T-helper 22 cell (primary cell): ENCODE measurements at regions not wholly inside any gene's neighbourhood (a gene's known extent, or its start where the extent isn't known, plus 50 kb on each side); places are given as distances from the start of the nearest gene placed in this dataset.
"Not testable (repeated sequence)": the region's sequence is repeated elsewhere in the genome, so short reads cannot be mapped to it uniquely, and the experiment has no call there.

Experiments
- DNase-seq: peaks from one replicate; pipeline ENCODE4 v3.0.0-alpha.2; 2020; ENCODE audit warnings: low read depth

DNA sequence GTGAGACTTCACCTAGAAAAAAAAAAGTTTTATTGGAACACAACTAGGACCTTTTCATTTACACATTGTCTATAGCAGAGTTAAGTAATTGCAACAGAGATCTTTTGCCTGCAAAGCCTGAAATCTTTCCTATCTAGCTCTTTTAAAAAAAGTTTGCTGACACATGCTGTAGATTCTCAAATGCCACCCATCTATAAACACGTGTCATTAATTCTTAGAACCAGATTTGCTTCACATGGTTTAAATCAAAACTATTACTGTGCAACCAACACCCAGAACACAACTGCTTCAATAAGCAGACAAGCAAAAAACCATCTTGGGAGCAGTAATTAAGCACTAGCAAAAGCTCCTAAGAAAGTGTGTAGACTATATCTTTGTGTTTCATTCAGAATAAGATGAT, 55.0 kb downstream of the OXSM start:
- no peak for DNase-seq

DNA sequence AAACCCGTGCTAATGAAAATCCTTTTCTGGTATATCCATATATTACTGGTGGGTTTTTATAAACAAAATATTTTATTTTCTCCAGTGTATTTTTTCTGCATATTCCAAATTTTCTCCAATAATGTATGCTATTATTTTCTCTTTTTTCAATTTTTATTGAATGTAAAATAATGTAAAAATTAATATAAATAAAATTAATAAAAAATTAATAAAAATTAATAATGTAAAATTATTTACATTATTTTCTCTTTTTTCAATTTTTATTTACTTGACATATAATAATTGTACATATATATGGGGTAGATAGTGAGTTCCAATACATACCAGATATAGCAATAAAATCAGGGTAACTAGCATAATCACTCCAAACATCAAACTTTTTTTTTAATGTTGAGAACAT, 56.4 kb downstream of the OXSM start:
- no peak for DNase-seq

- DNase-seq: no peak
Observed at GRCh38 chr3:25849091-25849490, 59.2 kb downstream of the OXSM start.

DNA sequence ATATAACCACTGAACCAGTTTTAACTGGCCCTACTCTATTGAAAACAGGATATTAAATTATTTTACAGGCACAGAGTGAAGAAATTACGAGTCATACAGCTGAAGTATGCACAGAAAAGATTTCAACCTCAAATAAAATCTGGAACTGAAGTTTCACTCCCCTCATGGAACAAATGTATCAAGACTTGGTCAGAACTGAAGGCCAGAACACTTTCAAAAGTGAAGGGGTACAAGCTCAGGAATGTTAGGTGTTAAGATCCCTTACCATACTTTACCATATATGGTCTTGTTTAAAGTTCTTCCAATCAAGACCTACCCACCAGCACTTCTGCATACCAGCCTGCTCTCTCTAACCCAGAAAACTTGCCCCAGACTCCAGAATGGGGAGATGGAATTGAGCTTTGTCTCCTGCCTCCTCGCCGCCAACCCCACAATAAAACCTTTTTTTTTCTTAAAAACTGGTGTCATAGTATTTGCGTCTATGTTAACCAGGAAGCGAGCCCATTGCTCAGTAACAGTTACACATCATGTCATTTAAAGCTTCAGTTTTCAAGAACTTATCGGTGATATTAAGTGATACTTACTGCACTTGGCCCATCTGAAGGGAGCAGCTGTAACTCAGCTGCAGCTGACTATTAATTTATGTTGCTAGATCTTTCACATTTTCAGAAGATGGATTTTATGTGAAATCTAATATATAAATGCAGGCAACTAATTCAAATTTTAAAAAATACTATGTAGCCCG, 59.9 kb downstream of the OXSM start:
- no peak for DNase-seq

DNA sequence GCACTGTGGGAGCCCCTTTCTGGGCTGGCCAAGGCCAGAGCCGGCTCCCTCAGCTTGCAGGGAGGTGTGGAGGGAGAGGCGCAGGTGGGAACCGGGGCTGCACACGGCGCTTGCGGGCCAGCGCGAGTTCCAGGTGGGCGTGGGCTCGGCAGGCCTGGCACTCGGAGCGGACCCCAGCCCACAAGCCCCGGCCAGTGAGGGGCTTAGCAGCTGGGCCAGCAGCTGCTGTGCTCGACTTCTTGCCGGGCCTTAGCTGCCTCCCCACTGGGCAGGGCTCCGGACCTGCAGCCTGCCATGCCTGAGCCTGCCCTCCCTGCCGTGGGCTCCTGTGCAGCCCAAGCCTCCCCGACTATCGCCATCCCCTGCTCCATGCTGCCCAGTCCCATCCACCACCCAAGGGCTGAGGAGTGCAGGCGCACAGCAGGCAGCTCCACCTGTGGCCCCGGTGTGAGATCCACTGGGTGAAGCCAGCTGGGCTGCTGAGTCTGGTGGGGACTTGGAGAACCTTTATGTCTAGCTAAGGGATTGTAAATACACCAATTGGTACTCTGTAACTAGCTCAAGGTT, 61.9 kb downstream of the OXSM start:
- DNase-seq: not testable (repeated sequence)

- DNase-seq: no peak
Observed at GRCh38 chr3:25854214-25854613, 64.3 kb downstream of the OXSM start.

DNA sequence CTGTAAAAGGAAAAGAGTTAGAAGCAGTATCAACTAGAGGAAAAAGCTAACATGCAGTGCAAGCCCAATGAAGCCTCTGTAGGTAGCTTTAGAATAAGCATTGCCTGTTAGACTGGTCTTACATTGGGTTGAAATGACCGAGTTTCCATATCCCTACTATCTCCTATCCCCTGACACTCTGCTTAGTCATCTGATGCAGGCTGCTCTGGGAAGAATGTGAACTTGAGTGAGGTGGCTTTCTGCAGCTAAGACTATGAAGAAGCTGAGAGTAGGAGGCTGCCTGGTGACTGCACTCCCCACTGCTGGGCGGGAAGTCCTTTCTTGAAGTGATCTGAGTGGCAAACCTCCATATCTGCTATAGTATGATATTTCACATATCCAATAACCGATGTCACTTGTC, 64.7 kb downstream of the OXSM start:
- no peak for DNase-seq

DNA sequence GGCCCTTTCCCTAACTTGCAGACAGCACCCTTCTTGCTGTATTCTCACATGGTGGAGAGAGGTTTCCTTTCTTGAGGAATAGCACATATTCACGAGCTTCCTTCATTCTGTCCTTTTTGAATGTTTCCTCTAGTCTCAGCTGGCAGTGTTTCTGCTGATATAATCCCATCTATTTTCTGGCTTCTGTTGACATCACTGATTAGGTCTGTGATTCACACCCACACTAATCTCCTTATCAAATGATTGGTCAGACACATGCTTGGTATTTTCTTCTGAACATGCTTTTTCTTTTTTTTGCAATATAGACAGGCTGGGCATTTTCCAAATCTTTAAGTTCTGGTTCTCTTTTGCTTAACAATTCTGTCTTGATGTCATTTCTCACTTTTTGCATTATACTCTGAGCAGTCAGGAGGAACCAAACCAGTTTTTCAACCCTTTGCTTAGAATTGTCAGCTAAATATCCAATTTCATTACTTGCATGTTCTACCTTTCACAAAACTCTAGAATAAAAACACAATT, 65.4 kb downstream of the OXSM start:
- no peak for DNase-seq

GRCh38 chr3:25856902-25857518, 67.1 kb downstream of the OXSM start:
- DNase-seq: no peak

- no peak for DNase-seq
Observed at GRCh38 chr3:25861566-25861965, 71.7 kb downstream of the OXSM start.

- no peak for DNase-seq
Observed at GRCh38 chr3:25863011-25863415, 73.1 kb downstream of the OXSM start.

DNA sequence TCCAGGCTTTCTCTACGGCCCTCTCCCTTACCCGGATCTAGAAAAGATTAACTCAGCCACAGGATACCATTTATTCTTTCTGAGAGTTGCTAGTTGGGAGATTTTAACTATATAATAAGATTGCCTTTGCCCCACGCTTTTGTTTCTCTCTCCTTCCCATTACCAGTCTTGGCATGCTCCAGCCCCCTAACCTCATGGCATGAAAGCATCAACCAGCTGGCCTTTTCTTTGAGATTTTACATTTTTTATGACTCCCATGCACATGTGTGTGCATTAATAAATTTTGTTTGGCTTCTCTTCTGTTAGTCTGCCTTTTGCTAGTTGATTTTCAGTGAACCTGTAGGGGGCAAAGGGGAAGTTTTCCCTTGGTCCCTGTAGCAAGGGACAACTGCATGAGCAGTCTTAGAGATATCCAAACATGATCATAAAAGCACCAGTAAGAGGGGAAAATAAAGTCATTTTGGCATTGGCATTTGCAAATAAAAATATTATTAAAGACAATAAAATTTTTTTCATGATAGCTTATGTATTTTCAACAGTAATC, 73.6 kb downstream of the OXSM start:
- no peak for DNase-seq

- DNase-seq: no peak
Observed at GRCh38 chr3:25870452-25870851, 80.6 kb downstream of the OXSM start.

GRCh38 chr3:25872200-25872877, 82.4 kb downstream of the OXSM start:
- no peak for DNase-seq

DNA sequence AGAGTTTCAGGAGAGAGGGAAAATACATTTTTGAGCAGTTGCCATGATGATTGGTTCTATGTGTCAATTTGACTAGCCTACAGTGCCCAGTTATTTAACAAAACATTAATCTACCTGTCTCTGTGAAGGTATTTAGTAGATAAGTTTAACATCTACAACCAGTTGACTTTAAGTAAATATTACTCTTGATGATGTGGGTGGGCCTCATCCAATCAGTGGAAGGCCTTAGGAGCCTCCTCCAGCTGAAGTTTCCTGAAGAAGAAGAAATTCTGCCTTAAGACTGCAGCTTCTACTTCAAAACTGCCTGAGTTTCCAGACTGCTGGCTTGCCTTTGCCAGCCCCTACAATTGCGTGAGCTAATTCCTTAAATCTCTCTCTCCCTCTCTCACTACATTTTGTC, 93.6 kb downstream of the OXSM start:
- no peak for DNase-seq

GRCh38 chr3:25884981-25885380, 95.1 kb downstream of the OXSM start:
- DNase-seq: no peak

DNA sequence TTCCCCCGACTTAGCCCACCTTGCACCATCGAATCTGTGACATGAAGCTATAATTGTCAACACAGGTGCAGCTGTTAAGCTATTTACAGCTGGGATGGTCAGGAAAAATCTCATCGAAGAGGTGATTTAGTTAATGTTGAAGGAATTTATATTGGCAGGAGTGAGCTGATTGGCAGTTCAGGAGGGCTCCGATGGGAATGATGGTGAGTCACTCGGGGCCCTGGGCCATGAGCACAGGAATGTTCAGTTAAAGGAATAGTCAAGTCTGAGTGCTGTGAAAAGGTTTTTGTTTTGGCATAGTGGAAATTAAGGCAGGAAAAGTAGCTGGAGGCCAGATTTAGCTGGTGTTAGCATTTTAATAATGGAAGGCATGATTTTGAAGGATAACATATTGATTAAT, 95.7 kb downstream of the OXSM start:
- DNase-seq: no peak

- DNase-seq: no peak
Observed at GRCh38 chr3:25887907-25888306, 98.0 kb downstream of the OXSM start.

GRCh38 chr3:25888892-25889524, 99.1 kb downstream of the OXSM start:
- DNase-seq: no peak

GRCh38 chr3:25889525-25889917, 99.6 kb downstream of the OXSM start:
- no peak for DNase-seq

GRCh38 chr3:25894101-25894500, 104.2 kb downstream of the OXSM start:
- no peak for DNase-seq

- no peak for DNase-seq
Observed at GRCh38 chr3:25895031-25895430, 105.1 kb downstream of the OXSM start.
